A549 (cell line): ENCODE measurements at regions not wholly inside any gene's neighbourhood (a gene's known extent, or its start where the extent isn't known, plus 50 kb on each side); places are given as distances from the start of the nearest gene placed in this dataset.

ENCODE experiments used
- ATAC-seq, 2 experiments: fragments of 200-7000 bp in 1 of 2; fragments of >200 bp in 1 of 2; cut with Nextera tagmentation in 1 of 2; cut with Tn5 transposase in 1 of 2; 3 replicates each; pipeline versions ENCODE4 v1.8.0 to v1.9.1; 2018 to 2020; ENCODE audit warnings: mild to moderate bottlenecking in 1 of 2, moderate library complexity in 1 of 2
- CTCF ChIA-PET: fragments of 300-600 bp; sonication (Branson Sonifier 250); formaldehyde crosslinking; extraction: SDS; loops from one replicate; lab custom pipeline; 2021; ENCODE audit warnings: antibody characterized with exemption, inconsistent platforms; lab: Yijun Ruan, JAX
- POLR2A ChIA-PET: fragments of 350-600 bp; formaldehyde crosslinking; extraction: SDS; loops from one replicate; lab custom pipeline; 2021; ENCODE audit warnings: antibody characterized with exemption, inconsistent platforms; lab: Yijun Ruan, JAX
- DNase-seq, 2 experiments: peaks; one replicate each; pipeline versions ENCODE4 v3.0.0 to v3.0.0-alpha.2; 2011 to 2016; ENCODE audit warnings: low read depth in 1 of 2, low spot score in 1 of 2
- FAIRE-seq: peaks from 2 replicates; lab custom pipeline; 2011; peaks lifted over from hg19 to GRCh38; lab: Jason Lieb, UNC
- H3K27ac ChIP-seq, 2 experiments: fragments of >200 bp; sonication (Bioruptor Twin); formaldehyde crosslinking; 3 replicates each; pipeline ENCODE4 v1.5.1; 2016 to 2017
- H3K4me1 ChIP-seq: fragments of >200 bp; sonication (Bioruptor Twin); formaldehyde crosslinking; 3 replicates; pipeline ENCODE4 v1.6.1; 2016
- H3K4me2 ChIP-seq: fragments of >200 bp; sonication (Bioruptor Twin); formaldehyde crosslinking; 3 replicates; pipeline ENCODE4 v1.6.1; 2016
- H3K4me3 ChIP-seq: fragments of >200 bp; sonication (Bioruptor Twin); formaldehyde crosslinking; 3 replicates; pipeline ENCODE4 v1.5.1; 2016
- H3K9me3 ChIP-seq: fragments of >200 bp; sonication (Bioruptor Twin); formaldehyde crosslinking; 3 replicates; pipeline ENCODE4 v1.6.1; 2016
- CBX2 ChIP-seq: fragments of 200-600 bp; sonication (generic); IDR thresholded peaks from 2 replicates; pipeline ENCODE4 v1.6.1; 2016; ENCODE audit warnings: low read depth, mild to moderate bottlenecking, borderline replicate concordance
- CBX8 ChIP-seq: fragments of 200-600 bp; sonication (generic); IDR thresholded peaks from 2 replicates; pipeline ENCODE4 v1.6.1; 2016
- CEBPB ChIP-seq, 2 experiments: fragments of >200 bp in 1 of 2; sonication (Bioruptor Twin) in 1 of 2; formaldehyde crosslinking in 1 of 2; IDR thresholded peaks; 2 replicates each; pipeline ENCODE4 v1.6.1; 2012 to 2016
- CHD4 ChIP-seq: fragments of 200-600 bp; sonication (generic); IDR thresholded peaks from 2 replicates; pipeline ENCODE4 v1.6.1; 2016; ENCODE audit warnings: antibody characterized with exemption, mild to moderate bottlenecking, borderline replicate concordance
- EP300 ChIP-seq, 2 experiments: fragments of >200 bp; sonication (Bioruptor Twin); formaldehyde crosslinking; IDR thresholded peaks; 2 replicates in 1 of 2; 3 replicates in 1 of 2; pipeline ENCODE4 v1.6.1; 2016 to 2017
- HOXB5 ChIP-seq: fragments of 250-450 bp; sonication (Bioruptor Pico); IDR thresholded peaks from 2 replicates; pipeline ENCODE4 v1.5.0; 2020; ENCODE audit warnings: mild to moderate bottlenecking, moderate library complexity
- KDM5A ChIP-seq: fragments of 200-600 bp; sonication (generic); IDR thresholded peaks from 2 replicates; pipeline ENCODE4 v1.6.1; 2016; ENCODE audit warnings: antibody characterized with exemption, mild to moderate bottlenecking
- NPAS2 ChIP-seq: fragments of 250-450 bp; sonication (Bioruptor Pico); IDR thresholded peaks from 2 replicates; pipeline ENCODE4 v1.8.0; 2022; ENCODE audit warnings: mild to moderate bottlenecking, moderate library complexity, borderline replicate concordance
- NR3C1 ChIP-seq: fragments of >200 bp; sonication (Bioruptor Twin); formaldehyde crosslinking; IDR thresholded peaks from 3 replicates; pipeline ENCODE4 v1.6.1; 2017
- POLR2A ChIP-seq: IDR thresholded peaks from 2 replicates; pipeline ENCODE4 v1.6.1; 2012; ENCODE audit warnings: mild to moderate bottlenecking, low read length
- POLR2AphosphoS2 ChIP-seq: conservative IDR thresholded peaks from 2 replicates; pipeline ENCODE4 v1.6.1; 2012; ENCODE audit warnings: low read length, improper control_type of control experiment, inconsistent platforms
- RFX5 ChIP-seq: fragments of 450-650 bp; IDR thresholded peaks from 2 replicates; pipeline ENCODE4 v1.7.1; 2014; ENCODE audit warnings: antibody characterized with exemption, mild to moderate bottlenecking, moderate library complexity
- RNF2 ChIP-seq: fragments of 200-600 bp; sonication (generic); IDR thresholded peaks from 2 replicates; pipeline ENCODE4 v1.6.1; 2016; ENCODE audit warnings: low read depth, mild to moderate bottlenecking, antibody characterized with exemption, moderate library complexity, borderline replicate concordance
- ZC3H11A ChIP-seq: fragments of 450-650 bp; IDR thresholded peaks from 2 replicates; pipeline ENCODE4 v1.6.1; 2014; ENCODE audit warnings: antibody characterized with exemption, mild to moderate bottlenecking
- ZSCAN20 ChIP-seq: fragments of 250-450 bp; sonication (Bioruptor Pico); IDR thresholded peaks from 2 replicates; pipeline ENCODE4 v1.8.0; 2022; ENCODE audit warnings: mild to moderate bottlenecking, moderate library complexity
- WGBS: methylation state at CpG from one replicate; pipeline ENCODE4 v1.1.6; 2017; ENCODE audit errors: missing lambda C conversion rate; 5-methylcytosine and 5-hydroxymethylcytosine counted together
- TF ChIP-seq, protein P1 (sequence below): fragments of 200-600 bp; sonication (generic); IDR thresholded peaks from 2 replicates; pipeline ENCODE4 v1.6.1; 2016; ENCODE audit warnings: antibody characterized with exemption, mild to moderate bottlenecking, moderate library complexity
- TF ChIP-seq, protein P2 (sequence below): fragments of >200 bp; sonication (Bioruptor Twin); formaldehyde crosslinking; IDR thresholded peaks from 2 replicates; pipeline ENCODE4 v1.6.1; 2016
- TF ChIP-seq, protein P3 (sequence below): IDR thresholded peaks from 2 replicates; pipeline ENCODE4 v1.6.1; 2012
- TF ChIP-seq, protein P4 (sequence below): fragments of 150-350 bp; IDR thresholded peaks from 2 replicates; pipeline ENCODE4 v1.6.1; 2014; ENCODE audit warnings: low read depth, mild to moderate bottlenecking, low read length
- TF ChIP-seq, protein P5 (sequence below): fragments of >200 bp; sonication (Bioruptor Twin); formaldehyde crosslinking; IDR thresholded peaks from 3 replicates; pipeline ENCODE4 v1.6.1; 2016

DNA sequence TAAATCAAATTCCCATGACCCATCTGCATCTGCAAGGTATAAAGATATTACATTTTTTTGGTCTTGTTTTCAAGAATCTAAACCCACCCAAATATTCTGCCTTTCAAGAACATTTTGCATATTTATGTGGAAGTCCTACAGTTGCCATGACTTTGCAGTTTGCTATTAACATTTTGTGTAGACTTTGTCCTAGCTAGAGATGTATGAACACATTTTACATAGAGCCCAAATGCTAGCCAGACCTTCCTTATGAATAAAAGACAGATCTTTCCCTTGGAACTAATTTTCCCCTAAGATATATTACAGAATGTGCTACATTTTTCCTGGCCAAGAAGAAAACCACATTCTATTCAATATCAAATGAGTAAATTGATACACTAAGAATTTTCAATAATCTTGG lies 772.5 kb downstream of the KCNA4 start:
- no peaks in the 10 kb centered on the region for H3K9me3 ChIP-seq
- DNase-seq (no peak), FAIRE-seq (no peak), ATAC-seq (no peak)
- no peak overlapping the region for H3K4me2 ChIP-seq
- ChIA-PET CTCF (no interaction called here), POLR2A (no interaction called here)
- no peak overlapping the region for H3K27ac ChIP-seq
- H3K4me1 ChIP-seq = no peaks in the 10 kb centered on the region
- no peak for TF ChIP-seq ZSCAN20
- TF ChIP-seq, all 56 proteins: peak for 0
- H3K4me3 ChIP-seq = no peak overlapping the region

DNA sequence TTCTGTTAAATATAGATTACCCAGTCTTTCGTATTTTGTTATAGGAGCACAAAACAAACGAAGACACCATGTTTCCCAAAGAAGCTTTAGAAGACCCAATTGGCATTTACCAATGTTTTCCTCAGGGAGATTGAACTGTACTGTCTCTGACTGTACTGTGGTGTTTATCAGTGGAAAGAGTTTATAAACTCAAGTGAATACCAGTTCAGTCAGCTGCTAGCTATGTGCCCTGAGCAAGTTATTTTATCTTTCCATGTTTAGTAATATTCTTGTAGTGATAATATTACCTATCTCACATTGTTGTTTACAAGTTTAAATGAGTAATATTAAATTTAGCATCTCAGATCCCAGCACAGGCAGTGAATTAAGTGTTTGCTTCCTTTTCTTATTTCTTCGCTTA lies 773.2 kb downstream of the KCNA4 start:
- ChIA-PET POLR2A (no interaction called here), CTCF (interaction anchor here (0.7 kb wide), 1 partner anchor 84 kb away, joined by 3 read pairs; no protein-coding TSS in a partner anchor)
- FAIRE-seq (no peak), ATAC-seq (no peak), DNase-seq (no peak)
- no peak overlapping the region for H3K27ac ChIP-seq
- H3K4me3 ChIP-seq = no peak overlapping the region
- TF ChIP-seq KDM5A = no peak
- H3K4me1 ChIP-seq = no peaks in the 10 kb centered on the region
- 77% methylated on average over 3 of the region's 3 CpGs for WGBS
- H3K4me2 ChIP-seq = no peak overlapping the region
- no peaks in the 10 kb centered on the region for H3K9me3 ChIP-seq

DNA sequence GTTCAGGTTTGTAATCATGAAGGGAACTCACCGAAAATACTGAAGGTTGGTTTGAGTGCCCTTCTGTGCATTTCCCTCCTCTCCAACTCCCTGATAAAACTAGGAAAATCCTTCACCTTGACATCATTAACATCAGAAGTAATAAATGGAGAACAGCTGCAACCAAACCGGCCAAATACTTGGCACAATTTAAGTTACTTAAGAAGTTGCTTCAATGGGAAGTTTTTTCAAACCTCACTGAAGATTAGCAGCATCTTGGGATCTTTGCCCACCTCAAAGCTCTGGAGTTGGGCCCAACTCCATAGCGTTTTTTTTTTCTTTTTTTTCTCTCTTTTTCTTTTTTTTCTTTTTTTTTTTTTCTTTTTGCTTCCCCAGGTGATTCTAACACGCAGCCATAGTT lies 784.8 kb downstream of the KCNA4 start:
- Histone ChIP-seq H3K4me2 (no peak overlapping the region), H3K4me1 (no peaks in the 10 kb centered on the region), H3K27ac (no peak overlapping the region), H3K9me3 (no peaks in the 10 kb centered on the region), H3K4me3 (no peak overlapping the region)
- DNase-seq = no peak
- POLR2A ChIA-PET = no interaction called here
- CTCF ChIA-PET = no interaction called here
- WGBS = 64% methylated on average over 4 of the region's 4 CpGs
- no peak for FAIRE-seq
- TF ChIP-seq, protein P1, sequence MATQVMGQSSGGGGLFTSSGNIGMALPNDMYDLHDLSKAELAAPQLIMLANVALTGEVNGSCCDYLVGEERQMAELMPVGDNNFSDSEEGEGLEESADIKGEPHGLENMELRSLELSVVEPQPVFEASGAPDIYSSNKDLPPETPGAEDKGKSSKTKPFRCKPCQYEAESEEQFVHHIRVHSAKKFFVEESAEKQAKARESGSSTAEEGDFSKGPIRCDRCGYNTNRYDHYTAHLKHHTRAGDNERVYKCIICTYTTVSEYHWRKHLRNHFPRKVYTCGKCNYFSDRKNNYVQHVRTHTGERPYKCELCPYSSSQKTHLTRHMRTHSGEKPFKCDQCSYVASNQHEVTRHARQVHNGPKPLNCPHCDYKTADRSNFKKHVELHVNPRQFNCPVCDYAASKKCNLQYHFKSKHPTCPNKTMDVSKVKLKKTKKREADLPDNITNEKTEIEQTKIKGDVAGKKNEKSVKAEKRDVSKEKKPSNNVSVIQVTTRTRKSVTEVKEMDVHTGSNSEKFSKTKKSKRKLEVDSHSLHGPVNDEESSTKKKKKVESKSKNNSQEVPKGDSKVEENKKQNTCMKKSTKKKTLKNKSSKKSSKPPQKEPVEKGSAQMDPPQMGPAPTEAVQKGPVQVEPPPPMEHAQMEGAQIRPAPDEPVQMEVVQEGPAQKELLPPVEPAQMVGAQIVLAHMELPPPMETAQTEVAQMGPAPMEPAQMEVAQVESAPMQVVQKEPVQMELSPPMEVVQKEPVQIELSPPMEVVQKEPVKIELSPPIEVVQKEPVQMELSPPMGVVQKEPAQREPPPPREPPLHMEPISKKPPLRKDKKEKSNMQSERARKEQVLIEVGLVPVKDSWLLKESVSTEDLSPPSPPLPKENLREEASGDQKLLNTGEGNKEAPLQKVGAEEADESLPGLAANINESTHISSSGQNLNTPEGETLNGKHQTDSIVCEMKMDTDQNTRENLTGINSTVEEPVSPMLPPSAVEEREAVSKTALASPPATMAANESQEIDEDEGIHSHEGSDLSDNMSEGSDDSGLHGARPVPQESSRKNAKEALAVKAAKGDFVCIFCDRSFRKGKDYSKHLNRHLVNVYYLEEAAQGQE = no peak
- no peak for TF ChIP-seq CEBPB (IDR thresholded peaks at IDR 0.05)
- TF ChIP-seq, protein P2, sequence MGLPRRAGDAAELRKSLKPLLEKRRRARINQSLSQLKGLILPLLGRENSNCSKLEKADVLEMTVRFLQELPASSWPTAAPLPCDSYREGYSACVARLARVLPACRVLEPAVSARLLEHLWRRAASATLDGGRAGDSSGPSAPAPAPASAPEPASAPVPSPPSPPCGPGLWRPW = no peak
- no peak for TF ChIP-seq RFX5
- no peak for TF ChIP-seq CHD4
- TF ChIP-seq, protein P3, sequence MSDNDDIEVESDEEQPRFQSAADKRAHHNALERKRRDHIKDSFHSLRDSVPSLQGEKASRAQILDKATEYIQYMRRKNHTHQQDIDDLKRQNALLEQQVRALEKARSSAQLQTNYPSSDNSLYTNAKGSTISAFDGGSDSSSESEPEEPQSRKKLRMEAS = no peak
- TF ChIP-seq, protein P4, sequence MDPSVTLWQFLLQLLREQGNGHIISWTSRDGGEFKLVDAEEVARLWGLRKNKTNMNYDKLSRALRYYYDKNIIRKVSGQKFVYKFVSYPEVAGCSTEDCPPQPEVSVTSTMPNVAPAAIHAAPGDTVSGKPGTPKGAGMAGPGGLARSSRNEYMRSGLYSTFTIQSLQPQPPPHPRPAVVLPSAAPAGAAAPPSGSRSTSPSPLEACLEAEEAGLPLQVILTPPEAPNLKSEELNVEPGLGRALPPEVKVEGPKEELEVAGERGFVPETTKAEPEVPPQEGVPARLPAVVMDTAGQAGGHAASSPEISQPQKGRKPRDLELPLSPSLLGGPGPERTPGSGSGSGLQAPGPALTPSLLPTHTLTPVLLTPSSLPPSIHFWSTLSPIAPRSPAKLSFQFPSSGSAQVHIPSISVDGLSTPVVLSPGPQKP = no peak
- no peak for TF ChIP-seq RNF2
- no peak for ATAC-seq

DNA sequence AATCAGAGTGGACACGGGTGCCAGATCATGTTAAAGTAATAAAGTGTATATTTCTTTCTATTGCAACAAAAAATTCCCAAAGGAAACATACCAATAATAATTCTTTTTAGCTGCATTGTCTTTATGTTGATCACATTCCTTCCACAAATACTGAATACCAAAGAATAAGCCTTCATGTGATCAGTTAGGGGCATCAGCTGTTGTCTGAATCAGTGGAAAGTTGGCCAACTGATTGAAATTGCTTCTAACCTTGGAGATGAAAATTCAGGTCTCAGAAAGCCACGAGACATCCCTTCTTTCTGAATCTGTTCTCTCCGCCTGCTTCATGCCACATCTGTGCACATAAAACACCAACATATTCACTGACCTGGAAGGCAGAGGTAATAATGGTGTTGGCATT lies 785.2 kb downstream of the KCNA4 start:
- ATAC-seq (no peak), DNase-seq (no peak), FAIRE-seq (no peak)
- Histone ChIP-seq H3K27ac (no peak overlapping the region), H3K9me3 (no peaks in the 10 kb centered on the region), H3K4me1 (no peaks in the 10 kb centered on the region), H3K4me2 (no peak overlapping the region), H3K4me3 (no peak overlapping the region)
- 77% methylated on average over 3 of the region's 3 CpGs for WGBS
- POLR2A ChIA-PET = no interaction called here
- CTCF ChIA-PET = no interaction called here
- no peak for TF ChIP-seq CBX2
- TF ChIP-seq, protein P4 = no peak
- no peak for TF ChIP-seq POLR2AphosphoS2
- no peak for TF ChIP-seq ZSCAN20
- TF ChIP-seq, protein P1 = no peak
- TF ChIP-seq HOXB5 (CRISPR knock-in tag) = no peak
- TF ChIP-seq, protein P5, sequence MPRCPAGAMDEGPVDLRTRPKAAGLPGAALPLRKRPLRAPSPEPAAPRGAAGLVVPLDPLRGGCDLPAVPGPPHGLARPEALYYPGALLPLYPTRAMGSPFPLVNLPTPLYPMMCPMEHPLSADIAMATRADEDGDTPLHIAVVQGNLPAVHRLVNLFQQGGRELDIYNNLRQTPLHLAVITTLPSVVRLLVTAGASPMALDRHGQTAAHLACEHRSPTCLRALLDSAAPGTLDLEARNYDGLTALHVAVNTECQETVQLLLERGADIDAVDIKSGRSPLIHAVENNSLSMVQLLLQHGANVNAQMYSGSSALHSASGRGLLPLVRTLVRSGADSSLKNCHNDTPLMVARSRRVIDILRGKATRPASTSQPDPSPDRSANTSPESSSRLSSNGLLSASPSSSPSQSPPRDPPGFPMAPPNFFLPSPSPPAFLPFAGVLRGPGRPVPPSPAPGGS = no peak
- no peak for TF ChIP-seq NR3C1
- TF ChIP-seq CBX8 = no peak
- TF ChIP-seq ZC3H11A = no peak
- TF ChIP-seq POLR2A = no peak
- no peak for TF ChIP-seq NPAS2 (CRISPR knock-in tag)
- TF ChIP-seq EP300 (IDR thresholded peaks at IDR 0.05) = no peak
- no peak for TF ChIP-seq CEBPB (IDR thresholded peaks at IDR 0.05)
- no peak for TF ChIP-seq RNF2
